Colonic mucosa (tissue), 4 donors: ENCODE measurements at regions not wholly inside any gene's neighbourhood (a gene's known extent, or its start where the extent isn't known, plus 50 kb on each side); places are given as distances from the start of the nearest gene placed in this dataset.

Experiments used
- DNase-seq: peaks from one replicate; pipeline ENCODE4 v3.0.0-alpha.2; 2020
- H3K27ac ChIP-seq: fragments of 200-600 bp; one replicate; pipeline ENCODE4 v1.8.0; 2021
- H3K27me3 ChIP-seq: fragments of 200-600 bp; one replicate; pipeline ENCODE4 v1.8.0; 2021
- H3K36me3 ChIP-seq: fragments of 200-600 bp; one replicate; pipeline ENCODE4 v1.8.0; 2021
- H3K4me1 ChIP-seq: fragments of 200-600 bp; one replicate; pipeline ENCODE4 v1.8.0; 2021; ENCODE audit warnings: mild to moderate bottlenecking
- H3K4me3 ChIP-seq: fragments of 200-600 bp; one replicate; pipeline ENCODE4 v1.8.0; 2021
- H3K9ac ChIP-seq, 2 donors: one replicate each; pipeline ENCODE4 v1.7.0; 2013; ENCODE audit warnings: control low read depth in 2 of 2, low read depth in 2 of 2, low read length in 2 of 2
- H3K9me3 ChIP-seq: fragments of 200-600 bp; one replicate; pipeline ENCODE4 v1.8.0; 2021
- CTCF ChIP-seq: fragments of 200-600 bp; IDR thresholded peaks from one replicate; pipeline ENCODE4 v1.8.0; 2022; ENCODE audit warnings: antibody characterized with exemption, mild to moderate bottlenecking
- intact Hi-C: fragments of 100-400 bp; cut with DNase I; formaldehyde crosslinking; loops from one replicate; pipeline ENCODE4 v1.14.1; 2022
- donor health status: healthy.
- donor health status: DM: no; HTN: no; CAD: no.
- donor health status: DM: no; HTN: no; CAD: no.

GRCh38 chr16:52819405-52819804, 233.3 kb downstream of the CHD9NB start:
- no peak for DNase-seq
- Histone ChIP-seq H3K9ac (no peak overlapping the region), H3K36me3 (no peaks in the 10 kb centered on the region), H3K27me3 (no peaks in the 10 kb centered on the region), H3K4me1 (no peaks in the 10 kb centered on the region), H3K27ac (no peak overlapping the region), H3K9me3 (no peaks in the 10 kb centered on the region), H3K4me3 (no peak overlapping the region)
- no peak for TF ChIP-seq CTCF
- intact Hi-C loops, result no loop called here

- TF ChIP-seq CTCF, result no peak
- H3K4me3 ChIP-seq, result no peak overlapping the region
- intact Hi-C loops, result no loop called here
Measured at GRCh38 chr16:52817696-52818095, 235.0 kb downstream of the CHD9NB start.

GRCh38 chr16:52816993-52817392, 235.7 kb downstream of the CHD9NB start:
- Histone ChIP-seq H3K27me3 (no peaks in the 10 kb centered on the region), H3K4me3 (no peak overlapping the region), H3K9ac (no peak overlapping the region), H3K36me3 (no peaks in the 10 kb centered on the region), H3K4me1 (no peaks in the 10 kb centered on the region), H3K27ac (no peak overlapping the region), H3K9me3 (no peaks in the 10 kb centered on the region)
- DNase-seq, result no peak
- intact Hi-C loops, result no loop called here
- no peak for TF ChIP-seq CTCF

More at GRCh38 chr16:52817696-52818095, 235.0 kb downstream of the CHD9NB start:
- Histone ChIP-seq H3K27ac (no peak overlapping the region), H3K27me3 (no peaks in the 10 kb centered on the region), H3K36me3 (no peaks in the 10 kb centered on the region), H3K9ac (no peak overlapping the region), H3K4me1 (no peaks in the 10 kb centered on the region), H3K9me3 (no peaks in the 10 kb centered on the region)
- DNase-seq, result no peak

- H3K4me1 ChIP-seq, result no peaks in the 10 kb centered on the region
- no peak for DNase-seq
- no peaks in the 10 kb centered on the region for H3K27me3 ChIP-seq
- H3K27ac ChIP-seq, result no peak overlapping the region
- H3K4me3 ChIP-seq, result no peak overlapping the region
- no peaks in the 10 kb centered on the region for H3K9me3 ChIP-seq
- H3K36me3 ChIP-seq, result no peaks in the 10 kb centered on the region
- no peak overlapping the region for H3K9ac ChIP-seq
- no peak for TF ChIP-seq CTCF
- intact Hi-C loops, result no loop called here
Measured at GRCh38 chr16:52812678-52813556, 239.8 kb downstream of the CHD9NB start.

- Histone ChIP-seq H3K27ac (no peak overlapping the region), H3K9me3 (no peaks in the 10 kb centered on the region), H3K9ac (no peak overlapping the region), H3K4me1 (no peaks in the 10 kb centered on the region), H3K27me3 (no peaks in the 10 kb centered on the region), H3K36me3 (no peaks in the 10 kb centered on the region), H3K4me3 (no peak overlapping the region)
- intact Hi-C loops, result no loop called here
- DNase-seq, result no peak
- no peak for TF ChIP-seq CTCF
Measured at GRCh38 chr16:52805559-52806168, 247.0 kb downstream of the CHD9NB start.
